ENCODE measurements at regions not wholly inside any gene's neighbourhood (a gene's known extent, or its start where the extent isn't known, plus 50 kb on each side); places are given as distances from the start of the nearest gene placed in this dataset.
A peak's percentile ranks its signal among the peaks of the same experiment; 100 is the strongest.

DNA sequence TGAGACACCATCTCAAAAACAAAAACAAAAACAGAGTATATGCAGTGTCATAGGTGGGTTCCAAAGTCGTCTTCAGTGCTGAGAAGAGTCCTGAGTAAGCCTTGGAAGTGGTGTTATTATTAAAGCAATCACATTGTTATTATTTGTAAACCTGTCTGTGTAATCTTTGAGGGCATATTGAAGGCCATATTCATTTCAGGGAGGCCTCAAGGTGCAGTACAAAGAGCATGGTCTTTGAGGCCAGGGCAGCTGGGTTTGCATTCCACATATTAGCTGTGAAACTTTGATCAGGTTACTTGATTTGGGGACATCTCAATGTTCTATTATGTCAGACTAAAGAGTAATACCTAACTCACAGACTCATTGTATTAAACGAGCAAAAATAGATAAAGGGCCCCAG lies 139.3 kb upstream of the SOX4 start:
- Histone ChIP-seq H3K9ac (ENCODE audit: low read depth, low read length) (no peak overlapping the region), H3K4me2 (ENCODE audit: low read length) (no peak overlapping the region), H3K4me3 (ENCODE audit: low read length) (no peak overlapping the region), H3K4me1 (ENCODE audit: control insufficient read depth, insufficient read depth, low read length) (no peaks in the 10 kb centered on the region), H3K36me3 (ENCODE audit: insufficient read depth, low read length) (no peaks in the 10 kb centered on the region), H3K27me3 (ENCODE audit: control insufficient read depth, insufficient read depth, low read length) (no peaks in the 10 kb centered on the region), H3K9me3 (replicated peaks; ENCODE audit: low read length) (no peaks in the 10 kb centered on the region)

DNA sequence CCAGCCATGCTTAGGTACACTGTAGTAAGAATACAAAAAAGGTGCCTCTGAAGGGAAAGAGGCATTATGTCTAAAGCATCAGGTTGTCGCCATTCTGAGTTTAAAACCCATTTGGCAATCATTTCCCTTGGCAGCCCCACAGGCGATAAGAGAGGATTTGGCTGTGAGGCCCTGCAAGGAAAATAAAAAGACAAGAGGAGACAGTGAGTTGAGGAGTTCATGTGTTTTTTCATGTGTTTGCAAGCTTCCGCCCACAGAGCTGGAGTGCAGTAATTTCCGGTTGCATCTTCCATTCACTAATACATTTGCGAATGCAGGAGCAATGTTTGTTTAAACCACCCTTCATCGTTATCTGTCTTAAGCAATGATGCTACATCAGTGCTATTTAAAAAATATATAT lies 138.5 kb upstream of the SOX4 start:
- H3K4me1 ChIP-seq (ENCODE audit: control insufficient read depth, insufficient read depth, low read length): no peaks in the 10 kb centered on the region
- no peak overlapping the region for H3K9ac ChIP-seq (ENCODE audit: low read depth, low read length)
- H3K27me3 ChIP-seq (ENCODE audit: control insufficient read depth, insufficient read depth, low read length): no peaks in the 10 kb centered on the region
- H3K9me3 ChIP-seq (replicated peaks; ENCODE audit: low read length): no peaks in the 10 kb centered on the region
- H3K36me3 ChIP-seq (ENCODE audit: insufficient read depth, low read length): no peaks in the 10 kb centered on the region
- no peak overlapping the region for H3K4me2 ChIP-seq (ENCODE audit: low read length)
- no peak overlapping the region for H3K4me3 ChIP-seq (ENCODE audit: low read length)

DNA sequence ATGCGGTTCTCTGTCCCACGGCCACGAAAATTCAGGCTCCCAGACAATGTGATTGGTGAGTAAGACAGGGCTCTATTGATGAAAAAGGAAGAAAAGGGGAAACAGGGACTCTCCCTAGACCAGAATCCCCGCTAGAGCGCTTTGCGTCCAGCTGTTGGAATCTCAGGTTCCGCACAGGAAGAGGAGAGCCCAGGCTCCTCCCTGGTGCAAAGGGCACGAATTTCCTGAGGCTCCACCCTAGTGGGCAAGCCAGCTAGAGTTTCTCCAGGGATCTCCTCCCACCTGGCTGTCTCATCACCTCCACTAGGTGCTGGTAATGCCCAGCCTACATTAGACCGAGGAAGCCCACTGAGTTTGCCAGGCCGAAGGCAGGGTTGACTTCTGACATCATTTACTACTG lies 135.9 kb upstream of the SOX4 start:
- H3K4me1 ChIP-seq (ENCODE audit: control insufficient read depth, insufficient read depth, low read length): no peaks in the 10 kb centered on the region
- no peak overlapping the region for H3K9ac ChIP-seq (ENCODE audit: low read depth, low read length)
- H3K27me3 ChIP-seq (ENCODE audit: control insufficient read depth, insufficient read depth, low read length): peaks cover 7% of the 10 kb centered on the region
- H3K4me2 ChIP-seq (ENCODE audit: low read length): no peak overlapping the region
- H3K4me3 ChIP-seq (ENCODE audit: low read length): no peak overlapping the region
- no peaks in the 10 kb centered on the region for H3K9me3 ChIP-seq (replicated peaks; ENCODE audit: low read length)
- no peaks in the 10 kb centered on the region for H3K36me3 ChIP-seq (ENCODE audit: insufficient read depth, low read length)

DNA sequence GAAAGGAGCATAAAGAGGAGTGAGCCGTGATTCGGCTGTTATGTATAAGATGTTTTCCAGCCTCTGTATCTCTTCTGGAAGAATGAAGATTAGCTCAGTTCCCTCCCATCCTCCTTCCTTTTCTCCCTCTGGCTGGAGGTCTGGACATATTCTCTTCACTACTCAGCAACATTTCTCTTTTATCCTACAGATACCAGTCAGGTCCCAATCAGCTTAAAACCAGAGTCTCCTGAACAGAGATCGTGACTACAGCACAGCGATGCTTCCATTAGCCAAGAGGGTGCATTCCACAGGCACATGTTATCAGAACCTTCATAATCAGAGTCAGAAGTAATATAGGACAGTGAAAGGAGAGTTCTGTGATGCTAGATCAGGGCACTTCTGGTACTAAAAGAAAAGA lies 133.9 kb upstream of the SOX4 start:
- Histone ChIP-seq H3K4me3 (ENCODE audit: low read length) (no peak overlapping the region), H3K4me2 (ENCODE audit: low read length) (no peak overlapping the region), H3K36me3 (ENCODE audit: insufficient read depth, low read length) (no peaks in the 10 kb centered on the region), H3K4me1 (ENCODE audit: control insufficient read depth, insufficient read depth, low read length) (no peaks in the 10 kb centered on the region), H3K9me3 (replicated peaks; ENCODE audit: low read length) (no peaks in the 10 kb centered on the region), H3K27me3 (ENCODE audit: control insufficient read depth, insufficient read depth, low read length) (peaks cover 7% of the 10 kb centered on the region), H3K9ac (ENCODE audit: low read depth, low read length) (no peak overlapping the region)

DNA sequence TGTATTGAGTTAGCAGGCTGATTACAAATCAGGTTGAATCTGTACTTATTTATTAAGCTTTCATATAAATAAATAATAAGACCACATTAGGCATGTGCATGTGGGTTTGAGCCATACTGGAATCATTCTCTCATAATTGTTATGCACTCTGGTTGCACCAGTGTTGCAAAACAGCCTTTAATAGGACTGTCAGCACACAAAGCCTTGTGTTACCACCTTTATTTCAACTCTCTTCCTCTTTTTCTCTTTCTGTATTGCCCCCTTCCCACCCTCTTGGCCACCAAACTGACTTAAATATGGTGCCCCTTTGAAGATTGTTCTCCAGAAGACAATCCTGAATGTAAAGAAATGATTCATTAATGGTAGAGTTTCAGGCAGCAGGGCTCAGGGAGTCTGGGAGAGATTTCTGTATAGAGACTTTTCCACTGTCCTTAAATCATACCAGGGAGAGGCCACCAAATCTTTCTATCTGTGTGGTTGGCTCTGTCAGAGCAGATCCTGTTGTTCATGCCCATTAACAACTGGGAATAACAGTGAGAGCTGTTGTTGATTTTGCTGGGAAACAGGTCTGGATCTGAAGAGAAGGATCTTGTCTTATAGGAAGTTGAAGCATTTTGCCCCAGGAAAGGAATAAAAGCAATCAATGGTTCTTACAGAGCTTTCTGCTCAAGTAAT lies 131.6 kb upstream of the SOX4 start:
- H3K4me2 ChIP-seq (ENCODE audit: low read length): no peak overlapping the region
- H3K27me3 ChIP-seq (ENCODE audit: control insufficient read depth, insufficient read depth, low read length): peaks cover 7% of the 10 kb centered on the region
- H3K4me1 ChIP-seq (ENCODE audit: control insufficient read depth, insufficient read depth, low read length): no peaks in the 10 kb centered on the region
- H3K4me3 ChIP-seq (ENCODE audit: low read length): no peak overlapping the region
- H3K36me3 ChIP-seq (ENCODE audit: insufficient read depth, low read length): no peaks in the 10 kb centered on the region
- H3K9me3 ChIP-seq (replicated peaks; ENCODE audit: low read length): no peaks in the 10 kb centered on the region
- no peak overlapping the region for H3K9ac ChIP-seq (ENCODE audit: low read depth, low read length)

DNA sequence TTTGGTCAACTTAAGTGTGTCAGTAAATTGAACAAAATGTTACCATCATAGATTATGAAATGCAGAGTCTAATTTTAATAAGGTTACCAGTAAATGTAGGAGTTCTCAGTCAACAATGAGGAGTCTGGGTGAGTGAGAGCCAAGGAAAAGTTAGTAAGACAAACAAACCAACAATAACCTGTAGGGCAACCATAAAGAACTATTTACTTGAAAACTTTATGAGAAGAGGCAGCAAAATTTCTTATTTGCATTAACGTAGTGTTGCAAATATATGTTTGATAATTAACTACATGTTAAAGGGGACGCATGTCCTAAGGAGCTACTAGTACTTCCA lies 131.1 kb upstream of the SOX4 start:
- Histone ChIP-seq H3K27me3 (ENCODE audit: control insufficient read depth, insufficient read depth, low read length) (peaks cover 7% of the 10 kb centered on the region), H3K36me3 (ENCODE audit: insufficient read depth, low read length) (no peaks in the 10 kb centered on the region), H3K9ac (ENCODE audit: low read depth, low read length) (no peak overlapping the region), H3K4me3 (ENCODE audit: low read length) (no peak overlapping the region), H3K4me1 (ENCODE audit: control insufficient read depth, insufficient read depth, low read length) (no peaks in the 10 kb centered on the region), H3K9me3 (replicated peaks; ENCODE audit: low read length) (no peaks in the 10 kb centered on the region), H3K4me2 (ENCODE audit: low read length) (no peak overlapping the region)

DNA sequence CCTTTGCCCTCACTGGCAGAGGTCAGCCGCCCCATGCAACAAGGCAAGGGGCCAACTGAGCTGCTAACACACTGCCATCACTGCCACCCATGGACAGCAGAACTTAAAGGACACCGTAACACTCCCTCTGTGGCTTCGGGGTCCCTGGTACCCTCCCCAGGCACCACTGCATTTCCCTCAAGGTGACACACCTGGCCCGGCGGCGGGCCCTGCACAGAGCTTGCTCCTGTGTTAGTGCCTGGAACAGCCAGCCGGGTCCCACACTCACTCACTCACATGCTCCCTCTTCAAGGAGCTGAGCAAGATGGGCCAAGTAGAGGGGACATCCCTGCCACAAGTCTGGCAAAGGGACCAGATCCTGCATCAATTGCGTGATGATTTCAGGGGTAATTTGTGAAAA lies 126.5 kb upstream of the SOX4 start:
- no peaks in the 10 kb centered on the region for H3K9me3 ChIP-seq (replicated peaks; ENCODE audit: low read length)
- no peaks in the 10 kb centered on the region for H3K36me3 ChIP-seq (ENCODE audit: insufficient read depth, low read length)
- no peak overlapping the region for H3K4me3 ChIP-seq (ENCODE audit: low read length)
- no peak overlapping the region for H3K9ac ChIP-seq (ENCODE audit: low read depth, low read length)
- no peak overlapping the region for H3K4me2 ChIP-seq (ENCODE audit: low read length)
- H3K4me1 ChIP-seq (ENCODE audit: control insufficient read depth, insufficient read depth, low read length): no peaks in the 10 kb centered on the region
- H3K27me3 ChIP-seq (ENCODE audit: control insufficient read depth, insufficient read depth, low read length): peaks cover 4% of the 10 kb centered on the region

DNA sequence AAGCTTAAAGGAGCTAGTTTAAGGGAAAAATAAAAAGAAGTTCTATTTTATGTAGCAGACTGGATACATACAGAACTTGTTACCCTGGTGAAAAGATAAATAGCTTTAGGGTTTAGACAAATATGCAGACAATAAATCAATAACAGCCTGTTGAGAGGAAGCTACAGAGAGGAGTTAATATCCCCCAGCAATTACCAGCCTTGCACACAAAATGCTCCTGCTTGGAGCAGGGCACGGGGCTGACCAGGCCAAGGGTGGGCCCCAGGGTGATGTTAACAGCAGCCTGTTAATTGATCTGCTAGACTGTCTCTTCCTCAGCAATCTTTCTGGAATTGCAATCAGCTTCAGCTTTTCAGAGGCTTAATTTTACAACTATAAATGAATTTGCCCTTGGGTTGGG lies 125.1 kb upstream of the SOX4 start:
- H3K4me2 ChIP-seq (ENCODE audit: low read length): no peak overlapping the region
- no peaks in the 10 kb centered on the region for H3K36me3 ChIP-seq (ENCODE audit: insufficient read depth, low read length)
- no peaks in the 10 kb centered on the region for H3K9me3 ChIP-seq (replicated peaks; ENCODE audit: low read length)
- H3K9ac ChIP-seq (ENCODE audit: low read depth, low read length): no peak overlapping the region
- H3K4me1 ChIP-seq (ENCODE audit: control insufficient read depth, insufficient read depth, low read length): no peaks in the 10 kb centered on the region
- H3K4me3 ChIP-seq (ENCODE audit: low read length): no peak overlapping the region
- H3K27me3 ChIP-seq (ENCODE audit: control insufficient read depth, insufficient read depth, low read length): no peaks in the 10 kb centered on the region

DNA sequence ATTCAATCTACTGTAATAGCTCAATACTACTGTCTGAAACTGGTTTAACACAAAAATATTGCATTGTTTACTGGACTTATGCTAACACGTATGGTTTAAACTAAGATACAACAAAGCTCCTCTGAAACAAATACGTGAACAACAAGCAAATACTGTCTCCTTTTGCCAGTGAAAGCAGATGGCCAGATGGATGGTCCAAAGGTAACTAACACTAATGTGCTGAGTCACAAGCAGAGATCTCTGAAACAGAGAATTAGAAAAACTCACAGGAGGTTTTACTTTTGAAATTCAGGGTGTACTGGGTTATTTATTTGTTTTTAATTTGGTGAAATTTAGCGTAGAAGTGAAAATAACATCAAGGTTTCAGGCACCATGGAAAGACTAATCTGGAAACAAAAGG lies 124.3 kb upstream of the SOX4 start:
- H3K9ac ChIP-seq (ENCODE audit: low read depth, low read length): no peak overlapping the region
- no peaks in the 10 kb centered on the region for H3K27me3 ChIP-seq (ENCODE audit: control insufficient read depth, insufficient read depth, low read length)
- no peaks in the 10 kb centered on the region for H3K36me3 ChIP-seq (ENCODE audit: insufficient read depth, low read length)
- no peaks in the 10 kb centered on the region for H3K9me3 ChIP-seq (replicated peaks; ENCODE audit: low read length)
- no peak overlapping the region for H3K4me3 ChIP-seq (ENCODE audit: low read length)
- no peaks in the 10 kb centered on the region for H3K4me1 ChIP-seq (ENCODE audit: control insufficient read depth, insufficient read depth, low read length)
- no peak overlapping the region for H3K4me2 ChIP-seq (ENCODE audit: low read length)

DNA sequence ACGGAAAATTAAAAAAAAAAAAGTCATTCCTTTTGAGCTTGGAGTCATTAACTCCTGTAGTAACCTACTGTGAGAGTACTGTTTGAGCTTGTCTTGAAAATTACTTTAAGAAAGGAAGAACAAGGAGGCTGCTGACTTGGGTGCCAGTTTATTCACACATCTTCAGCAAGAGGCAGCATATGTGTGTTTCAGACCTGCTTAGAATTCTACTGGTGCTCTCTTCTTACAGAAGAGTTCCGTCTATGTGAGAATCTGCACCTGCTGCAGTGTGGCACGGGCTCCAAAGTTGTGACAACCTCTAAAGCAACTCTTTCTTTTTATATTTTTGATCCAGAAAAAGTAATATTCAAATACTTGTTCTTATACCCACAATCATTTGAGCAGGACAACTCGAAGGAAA lies 117.4 kb upstream of the SOX4 start:
- Histone ChIP-seq H3K4me2 (ENCODE audit: low read length) (no peak overlapping the region), H3K4me3 (ENCODE audit: low read length) (no peak overlapping the region), H3K4me1 (ENCODE audit: control insufficient read depth, insufficient read depth, low read length) (no peaks in the 10 kb centered on the region), H3K36me3 (ENCODE audit: insufficient read depth, low read length) (no peaks in the 10 kb centered on the region), H3K9me3 (replicated peaks; ENCODE audit: low read length) (no peaks in the 10 kb centered on the region), H3K27me3 (ENCODE audit: control insufficient read depth, insufficient read depth, low read length) (no peaks in the 10 kb centered on the region), H3K9ac (ENCODE audit: low read depth, low read length) (no peak overlapping the region)

DNA sequence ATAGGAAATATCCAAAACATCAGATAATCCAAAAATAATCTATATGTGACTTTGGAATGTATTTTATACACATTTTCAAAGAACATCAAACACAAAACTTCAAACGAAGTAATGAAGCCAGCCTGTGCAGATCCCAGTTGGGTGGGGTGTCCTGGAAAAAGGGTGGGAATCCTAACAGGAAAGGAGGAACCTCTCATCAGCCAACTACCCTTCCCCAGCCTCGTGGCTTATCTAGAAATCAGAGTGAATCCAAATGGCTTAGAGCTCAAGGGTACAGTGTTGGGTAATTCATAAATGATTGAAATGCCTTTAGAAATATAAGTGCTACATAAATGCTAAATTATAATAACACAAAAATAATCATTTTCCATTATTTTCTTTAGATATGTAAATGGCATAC lies 115.1 kb upstream of the SOX4 start:
- no peak overlapping the region for H3K4me3 ChIP-seq (ENCODE audit: low read length)
- no peaks in the 10 kb centered on the region for H3K9me3 ChIP-seq (replicated peaks; ENCODE audit: low read length)
- no peaks in the 10 kb centered on the region for H3K36me3 ChIP-seq (ENCODE audit: insufficient read depth, low read length)
- H3K9ac ChIP-seq (ENCODE audit: low read depth, low read length): no peak overlapping the region
- no peaks in the 10 kb centered on the region for H3K27me3 ChIP-seq (ENCODE audit: control insufficient read depth, insufficient read depth, low read length)
- H3K4me2 ChIP-seq (ENCODE audit: low read length): no peak overlapping the region
- H3K4me1 ChIP-seq (ENCODE audit: control insufficient read depth, insufficient read depth, low read length): no peaks in the 10 kb centered on the region

DNA sequence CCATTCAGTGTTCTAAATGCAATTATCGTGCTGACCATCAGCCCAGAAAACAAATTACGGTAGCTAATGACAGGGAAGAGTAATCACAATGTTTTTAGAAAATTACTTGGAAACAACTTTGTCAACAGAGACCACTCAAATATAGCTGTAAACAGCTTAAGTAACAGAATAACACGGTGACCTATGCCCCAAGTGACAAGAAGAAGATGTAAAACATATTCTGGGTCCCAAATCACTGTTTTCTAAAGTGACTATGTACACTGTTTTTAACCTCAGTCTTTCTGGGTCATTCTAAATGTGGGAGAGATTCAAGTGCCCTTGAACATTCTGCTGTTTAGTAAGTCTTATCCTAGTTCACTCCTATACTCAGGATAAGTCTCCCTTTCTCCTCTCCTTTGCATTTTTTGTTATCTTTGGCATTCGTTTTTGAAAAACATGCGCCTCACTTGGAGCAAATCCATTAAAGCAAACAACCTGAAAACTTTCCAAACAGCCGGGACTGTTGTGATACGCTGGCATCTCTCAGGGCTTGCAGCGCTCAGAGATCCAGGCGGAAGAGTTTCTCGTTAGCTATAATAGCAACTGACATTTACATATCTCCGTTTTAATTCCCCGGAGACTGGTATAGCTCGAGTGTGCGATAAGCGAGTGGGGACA lies 114.5 kb upstream of the SOX4 start:
- no peak overlapping the region for H3K9ac ChIP-seq (ENCODE audit: low read depth, low read length)
- H3K4me3 ChIP-seq (ENCODE audit: low read length): peak overlapping the region; percentile 50

More for the DNA sequence above, 114.5 kb upstream of the SOX4 start:
- Histone ChIP-seq H3K9me3 (replicated peaks; ENCODE audit: low read length) (no peaks in the 10 kb centered on the region), H3K4me1 (ENCODE audit: control insufficient read depth, insufficient read depth, low read length) (no peaks in the 10 kb centered on the region), H3K27me3 (ENCODE audit: control insufficient read depth, insufficient read depth, low read length) (no peaks in the 10 kb centered on the region), H3K36me3 (ENCODE audit: insufficient read depth, low read length) (no peaks in the 10 kb centered on the region), H3K4me2 (ENCODE audit: low read length) (peak overlapping the region; percentile 73)
